GM21737 (cell line): ENCODE measurements at regions not wholly inside any gene's neighbourhood (a gene's known extent, or its start where the extent isn't known, plus 50 kb on each side); places are given as distances from the start of the nearest gene placed in this dataset.
"Not testable (repeated sequence)": the region's sequence is repeated elsewhere in the genome, so short reads cannot be mapped to it uniquely, and the experiment has no call there.

Experiments used
- ATAC-seq: cut with Tn5 transposase; IDR thresholded peaks from one replicate; pipeline ENCODE4 v1.9.1; 2021; ENCODE audit warnings: mild to moderate bottlenecking, moderate library complexity; ENCODE audit not compliant: unreplicated experiment

- ATAC-seq = no peak
These were observed 210.0 kb upstream of the KLF14 start for GRCh38 chr7:130943981-130944380.

GRCh38 chr7:130944997-130945396 is 211.0 kb upstream of the KLF14 start:
- ATAC-seq = no peak

DNA sequence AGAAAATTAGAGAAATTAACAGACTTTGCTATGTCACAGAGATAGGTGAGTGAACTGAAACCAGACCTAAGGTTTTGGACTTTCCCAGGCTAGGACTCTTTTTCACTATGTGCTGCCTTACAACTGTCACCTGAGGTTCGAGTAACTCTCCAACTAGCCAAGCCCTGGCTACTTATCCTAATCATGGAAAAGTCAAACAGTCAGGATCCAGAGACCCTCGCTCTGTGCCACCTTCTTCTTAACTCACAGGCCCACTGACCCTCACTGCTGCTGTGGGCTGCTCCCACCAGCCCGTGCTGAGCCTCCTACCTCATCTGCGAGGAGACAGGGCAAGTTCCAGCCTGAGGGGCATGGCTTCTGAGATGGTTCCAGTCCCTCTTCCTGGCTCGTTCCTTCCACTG is 211.4 kb upstream of the KLF14 start:
- no peak for ATAC-seq

GRCh38 chr7:130946114-130946513 is 212.1 kb upstream of the KLF14 start:
- no peak for ATAC-seq

DNA sequence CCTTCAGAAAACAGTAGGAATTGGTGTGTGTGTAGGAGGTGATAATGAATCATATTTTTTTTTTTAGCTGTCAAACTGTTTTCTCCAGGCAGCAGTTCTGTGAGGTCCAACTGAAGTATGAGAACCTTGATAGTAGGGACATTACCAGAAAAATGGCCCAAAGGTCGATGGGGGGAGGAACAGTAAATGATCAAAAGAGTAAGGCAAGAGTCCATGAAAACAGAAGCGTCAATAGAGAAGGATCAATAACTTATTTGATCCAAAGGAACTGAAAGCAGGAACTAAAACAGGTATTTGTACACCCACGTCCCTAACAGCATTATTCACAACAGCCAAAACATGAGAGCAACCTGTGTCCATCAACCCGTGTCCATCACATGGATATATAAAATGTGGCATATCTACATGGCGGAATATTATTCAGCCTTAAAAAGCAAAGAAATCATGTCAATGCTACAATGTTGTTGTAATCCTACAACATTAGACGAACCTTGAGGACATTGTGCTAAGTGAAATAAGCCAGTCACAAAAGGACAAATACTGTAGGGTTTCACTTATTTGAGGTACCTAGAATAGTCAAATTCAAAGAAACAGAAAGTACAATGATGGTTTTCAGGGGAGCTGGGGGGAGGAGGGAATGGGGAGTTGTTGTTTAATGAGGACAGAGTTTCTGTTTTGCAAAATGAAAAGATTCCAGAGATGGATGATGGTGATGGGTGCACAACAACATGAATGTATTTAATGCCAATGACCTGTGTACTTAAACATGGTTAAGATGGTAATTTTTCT is 214.0 kb upstream of the KLF14 start:
- no peak for ATAC-seq

DNA sequence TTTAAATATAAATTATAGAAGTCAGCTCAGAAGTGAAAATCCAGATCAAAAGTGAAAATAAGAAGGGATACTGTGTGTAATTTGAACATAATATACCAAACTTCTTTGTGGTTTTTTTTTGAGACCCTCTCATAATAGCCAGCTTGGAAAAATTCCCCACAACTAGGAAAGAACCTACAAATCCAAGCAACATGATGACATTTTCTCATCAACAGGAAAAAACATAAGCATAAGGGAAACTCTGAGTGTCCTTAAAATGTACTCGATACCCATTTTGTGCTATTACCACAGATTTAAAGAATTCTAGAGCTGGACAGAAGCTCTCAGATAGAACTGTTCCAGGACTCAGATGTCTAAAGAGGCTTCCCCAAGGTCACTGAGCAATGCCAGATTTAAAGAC is 214.8 kb upstream of the KLF14 start:
- ATAC-seq = no peak

- no peak for ATAC-seq
These were observed 215.5 kb upstream of the KLF14 start for GRCh38 chr7:130949550-130949949.

DNA sequence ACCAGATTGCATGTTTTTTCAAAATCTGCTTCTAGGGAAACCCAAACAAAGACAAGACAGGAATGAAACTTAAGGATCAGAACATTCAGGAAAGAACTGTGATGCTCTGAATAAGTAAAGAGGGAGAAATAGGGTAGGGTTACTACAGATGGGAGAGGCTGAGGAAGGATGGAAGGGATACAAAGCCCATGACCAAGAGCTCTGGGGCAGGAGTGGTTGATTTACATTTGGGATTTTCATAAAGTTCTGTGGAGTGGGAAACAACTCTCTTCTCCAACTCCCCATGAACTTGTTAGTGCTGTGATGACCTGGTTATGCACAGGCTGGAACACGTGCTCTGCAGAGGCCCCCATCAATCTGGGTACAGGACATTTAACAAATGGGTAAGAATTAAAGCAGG is 216.0 kb upstream of the KLF14 start:
- no peak for ATAC-seq

DNA sequence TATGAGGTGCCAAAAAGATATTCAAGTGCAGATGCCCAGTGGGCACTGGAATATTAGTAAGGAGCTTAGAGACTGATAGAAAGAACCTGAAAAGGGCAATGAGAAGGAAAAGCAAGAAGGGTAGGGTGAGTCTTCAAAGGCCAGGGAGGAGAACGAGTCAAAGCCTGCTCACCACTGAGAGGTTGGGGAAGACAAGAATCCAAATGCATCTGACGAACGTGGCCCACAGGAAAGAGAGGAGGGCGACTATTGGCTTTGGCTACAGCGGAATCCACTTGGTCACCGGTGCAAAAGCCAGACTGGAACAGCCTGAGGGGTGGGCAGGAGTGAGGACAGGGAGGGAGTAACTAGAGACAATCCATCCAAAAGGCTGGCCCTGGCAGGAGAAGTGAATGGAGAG is 216.7 kb upstream of the KLF14 start:
- no peak for ATAC-seq

DNA sequence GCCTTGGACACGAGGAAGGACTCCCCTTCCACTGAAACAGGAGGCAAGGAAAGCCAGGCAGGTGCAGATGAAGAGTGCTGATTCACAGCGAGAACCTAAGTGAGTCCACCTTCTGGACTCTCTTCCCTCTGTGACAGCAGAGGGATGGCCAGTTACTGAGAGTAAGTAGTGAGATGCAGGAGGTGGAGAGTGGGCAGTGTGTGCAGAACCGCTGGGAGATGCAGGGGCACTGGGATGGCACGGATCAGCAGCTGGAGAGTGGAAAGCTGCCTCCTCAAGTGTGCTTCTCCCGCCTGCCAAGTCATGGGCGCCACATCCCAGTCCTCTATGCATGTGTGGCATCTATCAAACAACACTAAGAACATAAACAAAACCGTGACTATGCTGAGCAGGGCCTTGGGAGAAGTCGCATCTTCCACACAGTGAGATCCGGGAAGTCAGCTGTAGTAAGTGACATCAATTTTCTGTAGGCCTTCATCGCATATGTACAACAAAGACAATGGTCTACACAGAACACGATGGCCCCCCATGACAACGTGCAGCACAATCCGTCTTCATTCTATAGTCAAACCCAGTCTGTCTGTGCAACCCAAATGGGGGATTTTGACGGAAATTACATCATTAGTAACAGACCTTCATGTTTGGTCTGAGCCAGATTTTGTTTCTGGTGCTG is 217.4 kb upstream of the KLF14 start:
- ATAC-seq = no peak

DNA sequence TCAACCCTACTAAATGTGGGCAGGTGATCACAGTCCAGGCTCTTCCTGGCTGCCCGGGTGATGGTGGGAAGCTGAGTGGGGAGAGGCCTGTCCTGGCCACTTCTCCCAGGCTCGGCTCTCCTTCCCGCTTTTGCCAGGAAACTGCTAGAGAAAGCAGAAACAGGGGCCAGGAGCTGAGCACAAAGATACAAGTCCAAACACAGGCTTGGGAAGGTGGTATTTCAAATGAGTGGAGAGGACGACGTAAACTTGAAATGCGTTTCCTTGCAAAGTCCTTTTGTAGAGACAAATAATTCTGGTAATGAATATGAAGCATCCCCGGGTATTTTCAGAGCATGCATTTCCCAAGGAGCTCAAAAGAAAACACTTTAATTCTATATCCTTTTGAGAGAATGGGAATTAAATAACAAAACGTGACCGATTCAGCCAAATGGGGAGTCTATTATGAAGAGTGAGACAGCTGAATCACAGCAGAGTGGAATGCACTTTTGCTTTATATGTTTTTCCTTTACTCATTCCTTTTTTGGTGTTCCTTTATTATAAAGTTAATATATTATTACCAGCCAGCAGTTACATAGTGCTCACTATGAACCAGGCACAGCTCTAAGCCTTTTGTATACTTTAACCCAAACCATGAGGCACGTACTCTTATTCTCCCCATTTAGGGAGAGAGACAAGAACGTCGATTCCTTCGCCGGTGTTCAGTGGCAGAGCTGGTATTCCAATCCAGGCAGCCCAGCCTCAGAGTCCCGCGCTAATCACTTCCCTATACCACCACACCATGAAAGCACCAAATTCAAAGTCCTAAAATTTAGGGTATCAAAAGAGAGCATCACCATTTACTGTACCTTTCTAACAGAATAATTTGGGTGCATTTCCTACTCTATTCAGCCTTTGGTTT is 218.2 kb upstream of the KLF14 start:
- no peak for ATAC-seq

DNA sequence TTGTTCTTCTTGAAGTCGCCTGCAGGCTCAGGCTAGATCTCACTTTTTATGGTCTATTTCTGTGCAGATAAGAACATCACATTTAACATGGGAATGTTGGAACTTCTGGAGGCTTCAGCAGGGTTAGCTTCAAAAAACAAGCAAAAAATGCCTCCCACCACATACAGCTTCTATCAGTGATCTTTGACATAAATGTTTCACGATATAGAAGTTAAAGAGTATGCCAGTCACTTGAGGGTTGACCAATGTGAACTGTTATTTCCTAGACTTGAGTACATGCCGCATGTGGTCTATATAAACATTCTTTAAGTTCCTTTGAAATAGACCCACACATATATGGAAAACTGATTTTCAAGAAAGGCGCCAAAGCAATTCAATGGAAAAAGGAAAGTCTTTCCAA is 219.2 kb upstream of the KLF14 start:
- no peak for ATAC-seq

DNA sequence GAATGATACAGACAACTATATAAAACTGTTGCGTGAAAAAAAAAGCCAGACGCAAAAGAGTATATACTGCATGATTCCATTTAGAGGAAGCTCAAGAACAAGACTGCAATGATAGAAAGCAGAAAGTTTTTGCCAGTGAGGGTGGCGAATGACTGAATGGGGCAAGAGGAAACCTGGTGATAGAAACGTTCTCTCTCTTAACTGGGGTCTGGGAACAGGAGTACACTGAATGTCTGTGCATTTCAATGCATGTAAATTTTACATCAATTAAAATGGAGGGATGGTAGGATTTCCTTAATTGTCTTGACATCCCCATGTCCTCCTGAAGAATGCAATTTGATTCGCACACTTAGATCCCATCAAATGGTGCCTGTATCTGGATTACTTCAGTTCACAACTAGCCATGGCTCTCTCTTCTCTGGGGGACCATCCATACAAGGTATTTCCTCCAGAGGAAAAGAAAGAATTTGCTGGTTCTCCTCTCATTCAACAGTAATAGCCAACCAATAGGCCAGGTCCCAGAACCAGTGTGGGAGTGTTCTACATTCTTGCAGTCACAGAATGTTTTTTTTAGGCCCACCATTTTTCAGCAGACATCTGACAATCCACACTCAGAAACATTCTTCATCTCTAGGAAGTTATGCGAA is 221.0 kb upstream of the KLF14 start:
- no peak for ATAC-seq

DNA sequence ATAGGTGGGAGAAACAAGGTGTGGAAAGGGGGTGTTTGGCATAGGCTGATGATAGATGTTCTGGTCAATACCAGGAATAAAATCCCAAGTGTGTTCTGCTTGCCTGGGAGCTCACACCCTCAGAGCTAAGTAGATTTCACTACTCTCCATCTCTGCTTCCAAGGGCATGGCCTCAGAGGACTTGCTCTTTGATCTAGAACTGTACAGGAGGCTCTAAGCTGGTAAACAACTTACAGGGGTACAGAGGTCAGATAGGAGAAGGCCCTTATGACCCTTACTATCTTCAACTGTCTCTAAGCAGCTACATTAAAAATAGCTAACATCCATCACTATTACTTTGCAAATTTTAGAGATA is 221.5 kb upstream of the KLF14 start:
- ATAC-seq = no peak

GRCh38 chr7:130956417-130957136 is 222.6 kb upstream of the KLF14 start:
- no peak for ATAC-seq

GRCh38 chr7:130957137-130957513 is 223.1 kb upstream of the KLF14 start:
- no peak for ATAC-seq

GRCh38 chr7:130957722-130958435 is 223.9 kb upstream of the KLF14 start:
- ATAC-seq = not testable (repeated sequence)

DNA sequence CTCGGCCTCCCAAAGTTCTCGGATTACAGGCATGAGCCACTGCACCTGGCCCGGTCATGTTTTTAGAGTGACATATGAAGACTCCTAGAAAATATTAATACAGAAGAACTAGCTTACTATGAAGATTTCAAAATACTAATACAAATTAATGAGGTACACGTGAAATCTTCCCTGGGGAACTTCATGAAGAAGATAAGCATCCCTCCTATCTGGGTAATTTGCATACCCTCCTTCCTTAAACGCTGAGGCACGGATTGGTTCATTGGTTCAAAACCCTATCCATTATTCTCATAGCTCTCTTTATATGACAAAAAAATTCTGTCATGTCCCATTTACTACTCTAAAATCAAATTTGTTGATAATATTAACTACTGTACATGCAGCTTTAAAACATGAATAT is 224.8 kb upstream of the KLF14 start:
- ATAC-seq = no peak

GRCh38 chr7:130959743-130960207 is 225.8 kb upstream of the KLF14 start:
- ATAC-seq = no peak
